ENCODE measurements at regions not wholly inside any gene's neighbourhood (a gene's known extent, or its start where the extent isn't known, plus 50 kb on each side); places are given as distances from the start of the nearest gene placed in this dataset.

- H3K36me3 ChIP-seq (ENCODE audit: control insufficient read depth in 1 of 2, insufficient read depth in 2 of 2, low read length in 2 of 2), result no peaks in the 10 kb centered on the region
- no peak overlapping the region for H3K27ac ChIP-seq (ENCODE audit: low read depth, low read length)
- no peaks in the 10 kb centered on the region for H3K9me3 ChIP-seq (ENCODE audit: control insufficient read depth in 1 of 2, low read length in 2 of 2)
- no peak overlapping the region for H3K4me3 ChIP-seq (ENCODE audit: low read depth in 1 of 2, low read length in 2 of 2)
- peaks cover 8 to 12% of the 10 kb centered on the region in 2 donors for H3K4me1 ChIP-seq (ENCODE audit: control insufficient read depth in 1 of 2, insufficient read depth in 2 of 2, low read length in 2 of 2)
- H3K27me3 ChIP-seq (ENCODE audit: control insufficient read depth in 1 of 2, insufficient read depth in 2 of 2, low read length in 2 of 2), result no peaks in the 10 kb centered on the region
- H3K9ac ChIP-seq (ENCODE audit: low read depth in 1 of 2, low read length in 2 of 2), result no peak overlapping the region
These were observed 113.2 kb upstream of the EEA1 start for GRCh38 chr12:93042283-93042682.

GRCh38 chr12:93042684-93043083 lies 113.6 kb upstream of the EEA1 start:
- Histone ChIP-seq H3K9ac (ENCODE audit: low read depth in 1 of 2, low read length in 2 of 2) (no peak overlapping the region), H3K27ac (ENCODE audit: low read depth, low read length) (no peak overlapping the region), H3K27me3 (ENCODE audit: control insufficient read depth in 1 of 2, insufficient read depth in 2 of 2, low read length in 2 of 2) (no peaks in the 10 kb centered on the region), H3K4me3 (ENCODE audit: low read depth in 1 of 2, low read length in 2 of 2) (no peak overlapping the region), H3K36me3 (ENCODE audit: control insufficient read depth in 1 of 2, insufficient read depth in 2 of 2, low read length in 2 of 2) (no peaks in the 10 kb centered on the region), H3K9me3 (ENCODE audit: control insufficient read depth in 1 of 2, low read length in 2 of 2) (no peaks in the 10 kb centered on the region), H3K4me1 (ENCODE audit: control insufficient read depth in 1 of 2, insufficient read depth in 2 of 2, low read length in 2 of 2) (peaks cover 8 to 12% of the 10 kb centered on the region in 2 donors)

- Histone ChIP-seq H3K4me1 (ENCODE audit: control insufficient read depth in 1 of 2, insufficient read depth in 2 of 2, low read length in 2 of 2) (peaks cover 8 to 14% of the 10 kb centered on the region in 2 donors), H3K9me3 (ENCODE audit: control insufficient read depth in 1 of 2, low read length in 2 of 2) (no peaks in the 10 kb centered on the region), H3K4me3 (ENCODE audit: low read depth in 1 of 2, low read length in 2 of 2) (no peak overlapping the region), H3K9ac (ENCODE audit: low read depth in 1 of 2, low read length in 2 of 2) (no peak overlapping the region), H3K27ac (ENCODE audit: low read depth, low read length) (no peak overlapping the region), H3K27me3 (ENCODE audit: control insufficient read depth in 1 of 2, insufficient read depth in 2 of 2, low read length in 2 of 2) (no peaks in the 10 kb centered on the region), H3K36me3 (ENCODE audit: control insufficient read depth in 1 of 2, insufficient read depth in 2 of 2, low read length in 2 of 2) (no peaks in the 10 kb centered on the region)
These were observed 114.2 kb upstream of the EEA1 start for GRCh38 chr12:93043192-93043876.

GRCh38 chr12:93043877-93044209 lies 114.7 kb upstream of the EEA1 start:
- no peaks in the 10 kb centered on the region for H3K27me3 ChIP-seq (ENCODE audit: control insufficient read depth in 1 of 2, insufficient read depth in 2 of 2, low read length in 2 of 2)
- H3K4me3 ChIP-seq (ENCODE audit: low read depth in 1 of 2, low read length in 2 of 2), result no peak overlapping the region

GRCh38 chr12:93047118-93047517 lies 118.0 kb upstream of the EEA1 start:
- Histone ChIP-seq H3K4me1 (ENCODE audit: control insufficient read depth in 1 of 2, insufficient read depth in 2 of 2, low read length in 2 of 2) (peaks cover 14 to 23% of the 10 kb centered on the region in 2 donors), H3K9ac (ENCODE audit: low read depth in 1 of 2, low read length in 2 of 2) (no peak overlapping the region), H3K9me3 (ENCODE audit: control insufficient read depth in 1 of 2, low read length in 2 of 2) (no peaks in the 10 kb centered on the region), H3K4me3 (ENCODE audit: low read depth in 1 of 2, low read length in 2 of 2) (no peak overlapping the region), H3K27ac (ENCODE audit: low read depth, low read length) (no peak overlapping the region), H3K36me3 (ENCODE audit: control insufficient read depth in 1 of 2, insufficient read depth in 2 of 2, low read length in 2 of 2) (no peaks in the 10 kb centered on the region), H3K27me3 (ENCODE audit: control insufficient read depth in 1 of 2, insufficient read depth in 2 of 2, low read length in 2 of 2) (no peaks in the 10 kb centered on the region)

More at GRCh38 chr12:93043877-93044209, 114.7 kb upstream of the EEA1 start:
- Histone ChIP-seq H3K4me1 (ENCODE audit: control insufficient read depth in 1 of 2, insufficient read depth in 2 of 2, low read length in 2 of 2) (peaks cover 8 to 18% of the 10 kb centered on the region in 2 donors), H3K9ac (ENCODE audit: low read depth in 1 of 2, low read length in 2 of 2) (no peak overlapping the region), H3K36me3 (ENCODE audit: control insufficient read depth in 1 of 2, insufficient read depth in 2 of 2, low read length in 2 of 2) (no peaks in the 10 kb centered on the region), H3K9me3 (ENCODE audit: control insufficient read depth in 1 of 2, low read length in 2 of 2) (no peaks in the 10 kb centered on the region), H3K27ac (ENCODE audit: low read depth, low read length) (no peak overlapping the region)

- Histone ChIP-seq H3K36me3 (ENCODE audit: control insufficient read depth in 1 of 2, insufficient read depth in 2 of 2, low read length in 2 of 2) (no peaks in the 10 kb centered on the region), H3K9ac (ENCODE audit: low read depth in 1 of 2, low read length in 2 of 2) (no peak overlapping the region), H3K27ac (ENCODE audit: low read depth, low read length) (no peak overlapping the region), H3K9me3 (ENCODE audit: control insufficient read depth in 1 of 2, low read length in 2 of 2) (no peaks in the 10 kb centered on the region), H3K27me3 (ENCODE audit: control insufficient read depth in 1 of 2, insufficient read depth in 2 of 2, low read length in 2 of 2) (no peaks in the 10 kb centered on the region), H3K4me3 (ENCODE audit: low read depth in 1 of 2, low read length in 2 of 2) (no peak overlapping the region), H3K4me1 (ENCODE audit: control insufficient read depth in 1 of 2, insufficient read depth in 2 of 2, low read length in 2 of 2) (peaks cover 7 to 12% of the 10 kb centered on the region in 2 donors)
These were observed 119.6 kb upstream of the EEA1 start for GRCh38 chr12:93048656-93049055.

GRCh38 chr12:93050026-93050747 lies 121.1 kb upstream of the EEA1 start:
- Histone ChIP-seq H3K27me3 (ENCODE audit: control insufficient read depth in 1 of 2, insufficient read depth in 2 of 2, low read length in 2 of 2) (no peaks in the 10 kb centered on the region), H3K9me3 (ENCODE audit: control insufficient read depth in 1 of 2, low read length in 2 of 2) (no peaks in the 10 kb centered on the region), H3K4me3 (ENCODE audit: low read depth in 1 of 2, low read length in 2 of 2) (no peak overlapping the region), H3K27ac (ENCODE audit: low read depth, low read length) (no peak overlapping the region), H3K4me1 (ENCODE audit: control insufficient read depth in 1 of 2, insufficient read depth in 2 of 2, low read length in 2 of 2) (peaks cover 7 to 20% of the 10 kb centered on the region in 2 donors), H3K9ac (ENCODE audit: low read depth in 1 of 2, low read length in 2 of 2) (no peak overlapping the region), H3K36me3 (ENCODE audit: control insufficient read depth in 1 of 2, insufficient read depth in 2 of 2, low read length in 2 of 2) (no peaks in the 10 kb centered on the region)

- H3K36me3 ChIP-seq (ENCODE audit: control insufficient read depth in 1 of 2, insufficient read depth in 2 of 2, low read length in 2 of 2), result no peaks in the 10 kb centered on the region
- no peak overlapping the region for H3K9ac ChIP-seq (ENCODE audit: low read depth in 1 of 2, low read length in 2 of 2)
- H3K4me3 ChIP-seq (ENCODE audit: low read depth in 1 of 2, low read length in 2 of 2), result no peak overlapping the region
- no peaks in the 10 kb centered on the region for H3K9me3 ChIP-seq (ENCODE audit: control insufficient read depth in 1 of 2, low read length in 2 of 2)
- H3K4me1 ChIP-seq (ENCODE audit: control insufficient read depth in 1 of 2, insufficient read depth in 2 of 2, low read length in 2 of 2), result peaks cover 7 to 25% of the 10 kb centered on the region in 2 donors
- H3K27ac ChIP-seq (ENCODE audit: low read depth, low read length), result no peak overlapping the region
- H3K27me3 ChIP-seq (ENCODE audit: control insufficient read depth in 1 of 2, insufficient read depth in 2 of 2, low read length in 2 of 2), result no peaks in the 10 kb centered on the region
These were observed 121.6 kb upstream of the EEA1 start for GRCh38 chr12:93050748-93051081.

GRCh38 chr12:93054021-93054420 lies 124.9 kb upstream of the EEA1 start:
- H3K27me3 ChIP-seq (ENCODE audit: control insufficient read depth in 1 of 2, insufficient read depth in 2 of 2, low read length in 2 of 2), result no peaks in the 10 kb centered on the region
- no peak overlapping the region for H3K4me3 ChIP-seq (ENCODE audit: low read depth in 1 of 2, low read length in 2 of 2)
- no peaks in the 10 kb centered on the region for H3K9me3 ChIP-seq (ENCODE audit: control insufficient read depth in 1 of 2, low read length in 2 of 2)
- no peak overlapping the region for H3K9ac ChIP-seq (ENCODE audit: low read depth in 1 of 2, low read length in 2 of 2)
- no peak overlapping the region for H3K27ac ChIP-seq (ENCODE audit: low read depth, low read length)
- H3K36me3 ChIP-seq (ENCODE audit: control insufficient read depth in 1 of 2, insufficient read depth in 2 of 2, low read length in 2 of 2), result no peaks in the 10 kb centered on the region
- H3K4me1 ChIP-seq (ENCODE audit: control insufficient read depth in 1 of 2, insufficient read depth in 2 of 2, low read length in 2 of 2), result peaks cover 7 to 22% of the 10 kb centered on the region in 2 donors

GRCh38 chr12:93055221-93055620 lies 126.1 kb upstream of the EEA1 start:
- peaks cover 1 to 18% of the 10 kb centered on the region in 2 donors for H3K4me1 ChIP-seq (ENCODE audit: control insufficient read depth in 1 of 2, insufficient read depth in 2 of 2, low read length in 2 of 2)
- no peak overlapping the region for H3K4me3 ChIP-seq (ENCODE audit: low read depth in 1 of 2, low read length in 2 of 2)
- H3K27me3 ChIP-seq (ENCODE audit: control insufficient read depth in 1 of 2, insufficient read depth in 2 of 2, low read length in 2 of 2), result no peaks in the 10 kb centered on the region
- H3K9me3 ChIP-seq (ENCODE audit: control insufficient read depth in 1 of 2, low read length in 2 of 2), result no peaks in the 10 kb centered on the region
- H3K9ac ChIP-seq (ENCODE audit: low read depth in 1 of 2, low read length in 2 of 2), result no peak overlapping the region
- H3K36me3 ChIP-seq (ENCODE audit: control insufficient read depth in 1 of 2, insufficient read depth in 2 of 2, low read length in 2 of 2), result no peaks in the 10 kb centered on the region
- H3K27ac ChIP-seq (ENCODE audit: low read depth, low read length), result no peak overlapping the region

Data from duodenal mucosa (tissue), 2 donors.